H1 (cell line): ENCODE measurements at regions not wholly inside any gene's neighbourhood (a gene's known extent, or its start where the extent isn't known, plus 50 kb on each side); places are given as distances from the start of the nearest gene placed in this dataset.

ENCODE experiments used
- CHD7 ChIP-seq: fragments of 300-600 bp; sonication (generic); IDR thresholded peaks from 2 replicates; pipeline ENCODE4 v1.7.1; 2012; ENCODE audit warnings: low read length, moderate library complexity, mild to moderate bottlenecking, inconsistent platforms; ENCODE audit not compliant: insufficient replicate concordance
- EGR1 ChIP-seq: IDR thresholded peaks from 2 replicates; pipeline ENCODE4 v1.6.1; 2011; ENCODE audit warnings: low read depth, low read length, borderline replicate concordance
- HDAC2 ChIP-seq, 2 experiments: fragments of 300-600 bp in 1 of 2; sonication (generic) in 1 of 2; IDR thresholded peaks; 2 replicates each; pipeline ENCODE4 v1.6.1; 2011 to 2012; ENCODE audit warnings: low read depth in 2 of 2, low read length in 2 of 2, mild to moderate bottlenecking in 2 of 2, moderate library complexity in 2 of 2, borderline replicate concordance in 1 of 2, inconsistent platforms in 1 of 2

GRCh38 chr6:21496706-21497105 lies 96.8 kb upstream of the SOX4 start (continued):
- TF ChIP-seq CHD7, result no peak
- TF ChIP-seq EGR1, result no peak
- TF ChIP-seq HDAC2 (IDR thresholded peaks at IDR 0.05; ENCODE audit: borderline replicate concordance in 1 of 2, low read depth in 2 of 2, low read length in 2 of 2), result no peak
